Endothelial cell of umbilical vein (primary cell): ENCODE measurements at regions not wholly inside any gene's neighbourhood (a gene's known extent, or its start where the extent isn't known, plus 50 kb on each side); places are given as distances from the start of the nearest gene placed in this dataset.

Experiments
- CTCF ChIP-seq, 2 donors: IDR thresholded peaks; 1 replicate in 1 of 2; 2 replicates in 1 of 2; pipeline ENCODE4 v1.5.1; 2011; ENCODE audit warnings: low read length in 2 of 2, mild to moderate bottlenecking in 2 of 2, moderate library complexity in 2 of 2, control low read depth in 1 of 2, inconsistent platforms in 1 of 2, low read depth in 1 of 2; ENCODE audit not compliant: insufficient read depth in 1 of 2; ENCODE audit errors: extremely low read depth in 1 of 2
- EZH2 ChIP-seq: IDR thresholded peaks from 2 replicates; pipeline ENCODE4 v1.6.1; 2012; ENCODE audit warnings: borderline replicate concordance, low read depth, mild to moderate bottlenecking, moderate library complexity, low read length, inconsistent platforms; ENCODE audit not compliant: severe bottlenecking
- MYC ChIP-seq: IDR thresholded peaks from one replicate; pipeline ENCODE4 v1.6.1; 2011; ENCODE audit warnings: mild to moderate bottlenecking, low read depth, low read length
- POLR2A ChIP-seq: IDR thresholded peaks from 2 replicates; pipeline ENCODE4 v1.6.1; 2012; ENCODE audit warnings: low read depth, mild to moderate bottlenecking, control low read depth, low read length
- POLR2AphosphoS5 ChIP-seq: IDR thresholded peaks from 2 replicates; pipeline ENCODE4 v1.6.1; 2012; ENCODE audit warnings: low read depth, mild to moderate bottlenecking, control low read depth, low read length, moderate library complexity; ENCODE audit not compliant: insufficient read depth

- TF ChIP-seq POLR2AphosphoS5 (no peak), CTCF (IDR thresholded peaks at IDR 0.05; ENCODE audit: extremely low read depth in 1 of 2, insufficient read depth in 1 of 2, low read depth in 1 of 2, low read length in 2 of 2) (no peak), POLR2A (no peak), EZH2 (no peak), MYC (no peak)
Measured at GRCh38 chr12:23290627-23291330, 658.7 kb downstream of the SOX5 start.
